HEK293 (cell line): ENCODE measurements at regions not wholly inside any gene's neighbourhood (a gene's known extent, or its start where the extent isn't known, plus 50 kb on each side); places are given as distances from the start of the nearest gene placed in this dataset.

ENCODE experiments used
- SP7 ChIP-seq: fragments of 450-650 bp; formaldehyde crosslinking; IDR thresholded peaks from 2 replicates; pipeline ENCODE4 v1.5.1; 2016; ENCODE audit warnings: missing biosample characterization, missing genetic modification characterization
- YY1 ChIP-seq: fragments of 450-650 bp; formaldehyde crosslinking; IDR thresholded peaks from 2 replicates; pipeline ENCODE4 v1.5.1; 2018; ENCODE audit warnings: missing biosample characterization, missing genetic modification characterization
- ZBTB8A ChIP-seq: fragments of 450-650 bp; formaldehyde crosslinking; IDR thresholded peaks from 2 replicates; pipeline ENCODE4 v1.5.1; 2016; ENCODE audit warnings: missing biosample characterization, missing genetic modification characterization
- ZNF2 ChIP-seq: fragments of 450-650 bp; formaldehyde crosslinking; IDR thresholded peaks from 2 replicates; pipeline ENCODE4 v1.5.1; 2016; ENCODE audit warnings: missing biosample characterization, missing genetic modification characterization
- ZNF221 ChIP-seq: fragments of 450-650 bp; formaldehyde crosslinking; IDR thresholded peaks from 2 replicates; pipeline ENCODE4 v1.5.1; 2017; ENCODE audit warnings: missing biosample characterization, missing genetic modification characterization, borderline replicate concordance
- ZNF621 ChIP-seq: fragments of 450-650 bp; formaldehyde crosslinking; IDR thresholded peaks from 2 replicates; pipeline ENCODE4 v1.5.1; 2017; ENCODE audit warnings: missing biosample characterization, missing genetic modification characterization
- ZNF792 ChIP-seq: fragments of 450-650 bp; formaldehyde crosslinking; IDR thresholded peaks from 2 replicates; pipeline ENCODE4 v1.5.1; 2016; ENCODE audit warnings: missing biosample characterization, missing genetic modification characterization
- TF ChIP-seq, protein P1 (sequence below): fragments of 450-650 bp; formaldehyde crosslinking; IDR thresholded peaks from 2 replicates; pipeline ENCODE4 v1.5.1; 2016; ENCODE audit warnings: missing biosample characterization, missing genetic modification characterization, low read depth
- TF ChIP-seq, protein P2 (sequence below): fragments of 450-650 bp; formaldehyde crosslinking; IDR thresholded peaks from 2 replicates; pipeline ENCODE4 v1.5.1; 2016; ENCODE audit warnings: missing biosample characterization, missing genetic modification characterization

DNA sequence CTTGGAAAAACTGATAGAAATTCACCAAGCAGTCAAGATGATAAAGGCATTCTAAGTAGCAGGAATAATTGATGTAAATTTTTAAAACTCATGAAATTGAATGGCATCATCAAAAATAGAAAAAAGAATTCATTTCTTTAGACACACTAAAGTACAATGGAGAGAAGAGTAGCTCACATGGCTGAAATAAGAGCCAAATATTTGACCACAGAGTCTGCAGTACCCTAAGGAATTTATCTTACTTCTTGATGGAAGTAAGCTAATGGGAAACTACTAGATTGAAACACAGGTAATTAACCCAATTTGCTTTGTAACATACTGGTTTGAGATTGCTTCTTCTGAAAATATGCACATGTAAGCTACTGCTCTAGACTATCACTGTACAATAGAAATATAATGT lies 70.8 kb upstream of the GPM6A start:
- TF ChIP-seq SP7 (tag by site-specific recombination), result no peak
- no peak for TF ChIP-seq ZNF621 (tag by site-specific recombination)
- TF ChIP-seq, protein P1, sequence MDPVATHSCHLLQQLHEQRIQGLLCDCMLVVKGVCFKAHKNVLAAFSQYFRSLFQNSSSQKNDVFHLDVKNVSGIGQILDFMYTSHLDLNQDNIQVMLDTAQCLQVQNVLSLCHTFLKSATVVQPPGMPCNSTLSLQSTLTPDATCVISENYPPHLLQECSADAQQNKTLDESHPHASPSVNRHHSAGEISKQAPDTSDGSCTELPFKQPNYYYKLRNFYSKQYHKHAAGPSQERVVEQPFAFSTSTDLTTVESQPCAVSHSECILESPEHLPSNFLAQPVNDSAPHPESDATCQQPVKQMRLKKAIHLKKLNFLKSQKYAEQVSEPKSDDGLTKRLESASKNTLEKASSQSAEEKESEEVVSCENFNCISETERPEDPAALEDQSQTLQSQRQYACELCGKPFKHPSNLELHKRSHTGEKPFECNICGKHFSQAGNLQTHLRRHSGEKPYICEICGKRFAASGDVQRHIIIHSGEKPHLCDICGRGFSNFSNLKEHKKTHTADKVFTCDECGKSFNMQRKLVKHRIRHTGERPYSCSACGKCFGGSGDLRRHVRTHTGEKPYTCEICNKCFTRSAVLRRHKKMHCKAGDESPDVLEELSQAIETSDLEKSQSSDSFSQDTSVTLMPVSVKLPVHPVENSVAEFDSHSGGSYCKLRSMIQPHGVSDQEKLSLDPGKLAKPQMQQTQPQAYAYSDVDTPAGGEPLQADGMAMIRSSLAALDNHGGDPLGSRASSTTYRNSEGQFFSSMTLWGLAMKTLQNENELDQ, result no peak
- no peak for TF ChIP-seq YY1 (tag by site-specific recombination)
- TF ChIP-seq, protein P2, sequence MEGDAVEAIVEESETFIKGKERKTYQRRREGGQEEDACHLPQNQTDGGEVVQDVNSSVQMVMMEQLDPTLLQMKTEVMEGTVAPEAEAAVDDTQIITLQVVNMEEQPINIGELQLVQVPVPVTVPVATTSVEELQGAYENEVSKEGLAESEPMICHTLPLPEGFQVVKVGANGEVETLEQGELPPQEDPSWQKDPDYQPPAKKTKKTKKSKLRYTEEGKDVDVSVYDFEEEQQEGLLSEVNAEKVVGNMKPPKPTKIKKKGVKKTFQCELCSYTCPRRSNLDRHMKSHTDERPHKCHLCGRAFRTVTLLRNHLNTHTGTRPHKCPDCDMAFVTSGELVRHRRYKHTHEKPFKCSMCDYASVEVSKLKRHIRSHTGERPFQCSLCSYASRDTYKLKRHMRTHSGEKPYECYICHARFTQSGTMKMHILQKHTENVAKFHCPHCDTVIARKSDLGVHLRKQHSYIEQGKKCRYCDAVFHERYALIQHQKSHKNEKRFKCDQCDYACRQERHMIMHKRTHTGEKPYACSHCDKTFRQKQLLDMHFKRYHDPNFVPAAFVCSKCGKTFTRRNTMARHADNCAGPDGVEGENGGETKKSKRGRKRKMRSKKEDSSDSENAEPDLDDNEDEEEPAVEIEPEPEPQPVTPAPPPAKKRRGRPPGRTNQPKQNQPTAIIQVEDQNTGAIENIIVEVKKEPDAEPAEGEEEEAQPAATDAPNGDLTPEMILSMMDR (tag by site-specific recombination), result no peak
- TF ChIP-seq ZBTB8A (tag by site-specific recombination), result no peak
- no peak for TF ChIP-seq ZNF792 (tag by site-specific recombination)
- no peak for TF ChIP-seq ZNF221 (tag by site-specific recombination)
- no peak for TF ChIP-seq ZNF2 (tag by site-specific recombination)
